ENCODE measurements at regions not wholly inside any gene's neighbourhood (a gene's known extent, or its start where the extent isn't known, plus 50 kb on each side); places are given as distances from the start of the nearest gene placed in this dataset.

GRCh38 chr15:97096303-97096835 lies 765.9 kb downstream of the NR2F2 start:
- TF ChIP-seq POLR2AphosphoS5 (IDR thresholded peaks at IDR 0.05; ENCODE audit: low read depth, low read length) = no peak
- TF ChIP-seq SIN3A (IDR thresholded peaks at IDR 0.05; ENCODE audit: borderline replicate concordance, insufficient read depth, low read length) = no peak

Data from PFSK-1 (cell line).